Osteoblast (primary cell): ENCODE measurements at regions not wholly inside any gene's neighbourhood (a gene's known extent, or its start where the extent isn't known, plus 50 kb on each side); places are given as distances from the start of the nearest gene placed in this dataset.

Experiments used
- DNase-seq: peaks from one replicate; pipeline ENCODE4 v3.0.0; 2011; ENCODE audit warnings: low spot score, mixed read lengths; ENCODE audit not compliant: insufficient read length; ENCODE audit errors: missing footprints
- H2AFZ ChIP-seq: 2 replicates; pipeline ENCODE4 v1.6.0; 2011; ENCODE audit warnings: mild to moderate bottlenecking, low read length
- H3K27ac ChIP-seq: 2 replicates; pipeline ENCODE4 v1.5.1; 2011; ENCODE audit warnings: mild to moderate bottlenecking, low read depth, low read length, moderate library complexity
- H3K27me3 ChIP-seq: 2 replicates; pipeline ENCODE4 v1.6.0; 2012; ENCODE audit warnings: mild to moderate bottlenecking, control low read depth, inconsistent platforms, low read length, moderate library complexity; ENCODE audit not compliant: insufficient read depth
- H3K36me3 ChIP-seq: 2 replicates; pipeline ENCODE4 v1.5.1; 2011; ENCODE audit warnings: mild to moderate bottlenecking, low read length, control low read depth, moderate library complexity; ENCODE audit not compliant: insufficient read depth
- H3K4me1 ChIP-seq: 2 replicates; pipeline ENCODE4 v1.5.1; 2011; ENCODE audit warnings: mild to moderate bottlenecking, low read length, control low read depth, moderate library complexity; ENCODE audit not compliant: insufficient read depth
- H3K4me2 ChIP-seq: 2 replicates; pipeline ENCODE4 v1.6.0; 2011; ENCODE audit warnings: mild to moderate bottlenecking, low read length; ENCODE audit not compliant: insufficient read depth
- H3K4me3 ChIP-seq: fragments of 200-600 bp; sonication (generic); 3 replicates; pipeline ENCODE4 v1.5.1; 2012; ENCODE audit warnings: mild to moderate bottlenecking, low read length, inconsistent platforms; ENCODE audit not compliant: insufficient read depth
- H3K79me2 ChIP-seq: 2 replicates; pipeline ENCODE4 v1.6.0; 2012; ENCODE audit warnings: mild to moderate bottlenecking, low read length, control low read depth, inconsistent platforms; ENCODE audit not compliant: insufficient read depth
- H3K9me3 ChIP-seq: 2 replicates; pipeline ENCODE4 v1.5.1; 2011; ENCODE audit warnings: low read depth, low read length, control low read depth
- H4K20me1 ChIP-seq: 2 replicates; pipeline ENCODE4 v1.6.0; 2012; ENCODE audit warnings: mild to moderate bottlenecking, low read length, control low read depth; ENCODE audit not compliant: insufficient read depth
- TF ChIP-seq, protein P1 (sequence below): IDR thresholded peaks from 2 replicates; pipeline ENCODE4 v1.5.1; 2011; ENCODE audit warnings: mild to moderate bottlenecking, low read depth, low read length, moderate library complexity; ENCODE audit errors: extremely low read depth

- Histone ChIP-seq H3K79me2 (no peaks in the 10 kb centered on the region), H2AFZ (no peak overlapping the region), H3K27me3 (no peaks in the 10 kb centered on the region), H3K27ac (no peak overlapping the region), H3K4me2 (no peak overlapping the region), H3K9me3 (peaks cover 3% of the 10 kb centered on the region), H4K20me1 (no peaks in the 10 kb centered on the region), H3K4me3 (no peak overlapping the region), H3K4me1 (no peaks in the 10 kb centered on the region), H3K36me3 (no peaks in the 10 kb centered on the region)
- TF ChIP-seq, protein P1, sequence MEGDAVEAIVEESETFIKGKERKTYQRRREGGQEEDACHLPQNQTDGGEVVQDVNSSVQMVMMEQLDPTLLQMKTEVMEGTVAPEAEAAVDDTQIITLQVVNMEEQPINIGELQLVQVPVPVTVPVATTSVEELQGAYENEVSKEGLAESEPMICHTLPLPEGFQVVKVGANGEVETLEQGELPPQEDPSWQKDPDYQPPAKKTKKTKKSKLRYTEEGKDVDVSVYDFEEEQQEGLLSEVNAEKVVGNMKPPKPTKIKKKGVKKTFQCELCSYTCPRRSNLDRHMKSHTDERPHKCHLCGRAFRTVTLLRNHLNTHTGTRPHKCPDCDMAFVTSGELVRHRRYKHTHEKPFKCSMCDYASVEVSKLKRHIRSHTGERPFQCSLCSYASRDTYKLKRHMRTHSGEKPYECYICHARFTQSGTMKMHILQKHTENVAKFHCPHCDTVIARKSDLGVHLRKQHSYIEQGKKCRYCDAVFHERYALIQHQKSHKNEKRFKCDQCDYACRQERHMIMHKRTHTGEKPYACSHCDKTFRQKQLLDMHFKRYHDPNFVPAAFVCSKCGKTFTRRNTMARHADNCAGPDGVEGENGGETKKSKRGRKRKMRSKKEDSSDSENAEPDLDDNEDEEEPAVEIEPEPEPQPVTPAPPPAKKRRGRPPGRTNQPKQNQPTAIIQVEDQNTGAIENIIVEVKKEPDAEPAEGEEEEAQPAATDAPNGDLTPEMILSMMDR: no peak
- no peak for DNase-seq
Measured at GRCh38 chr4:32128549-32128948, 1408.4 kb downstream of the PCDH7 start.

GRCh38 chr4:32129967-32130366 lies 1409.8 kb downstream of the PCDH7 start:
- Histone ChIP-seq H4K20me1 (no peaks in the 10 kb centered on the region), H3K9me3 (peaks cover 3% of the 10 kb centered on the region), H2AFZ (no peak overlapping the region), H3K79me2 (no peaks in the 10 kb centered on the region), H3K4me3 (no peak overlapping the region), H3K4me1 (no peaks in the 10 kb centered on the region), H3K36me3 (no peaks in the 10 kb centered on the region), H3K27ac (no peak overlapping the region), H3K27me3 (no peaks in the 10 kb centered on the region), H3K4me2 (no peak overlapping the region)
- no peak for DNase-seq
- TF ChIP-seq, protein P1: no peak

- Histone ChIP-seq H3K79me2 (no peaks in the 10 kb centered on the region), H3K27ac (no peak overlapping the region), H3K4me2 (no peak overlapping the region), H3K4me1 (no peaks in the 10 kb centered on the region), H3K9me3 (peaks cover 3% of the 10 kb centered on the region), H3K4me3 (no peak overlapping the region), H3K27me3 (no peaks in the 10 kb centered on the region), H3K36me3 (no peaks in the 10 kb centered on the region), H2AFZ (no peak overlapping the region), H4K20me1 (no peaks in the 10 kb centered on the region)
- TF ChIP-seq, protein P1: no peak
- no peak for DNase-seq
Measured at GRCh38 chr4:32133141-32133540, 1413.0 kb downstream of the PCDH7 start.

- no peaks in the 10 kb centered on the region for H3K27me3 ChIP-seq
- H4K20me1 ChIP-seq: no peaks in the 10 kb centered on the region
- H3K9me3 ChIP-seq: peaks cover 3% of the 10 kb centered on the region
- H3K4me2 ChIP-seq: no peak overlapping the region
- no peaks in the 10 kb centered on the region for H3K4me1 ChIP-seq
- no peaks in the 10 kb centered on the region for H3K36me3 ChIP-seq
- TF ChIP-seq, protein P1: no peak
- no peaks in the 10 kb centered on the region for H3K79me2 ChIP-seq
- DNase-seq: no peak
- H2AFZ ChIP-seq: no peak overlapping the region
- H3K27ac ChIP-seq: no peak overlapping the region
- H3K4me3 ChIP-seq: no peak overlapping the region
Measured at GRCh38 chr4:32133734-32134133, 1413.6 kb downstream of the PCDH7 start.
